ENCODE measurements at regions not wholly inside any gene's neighbourhood (a gene's known extent, or its start where the extent isn't known, plus 50 kb on each side); places are given as distances from the start of the nearest gene placed in this dataset.

DNA sequence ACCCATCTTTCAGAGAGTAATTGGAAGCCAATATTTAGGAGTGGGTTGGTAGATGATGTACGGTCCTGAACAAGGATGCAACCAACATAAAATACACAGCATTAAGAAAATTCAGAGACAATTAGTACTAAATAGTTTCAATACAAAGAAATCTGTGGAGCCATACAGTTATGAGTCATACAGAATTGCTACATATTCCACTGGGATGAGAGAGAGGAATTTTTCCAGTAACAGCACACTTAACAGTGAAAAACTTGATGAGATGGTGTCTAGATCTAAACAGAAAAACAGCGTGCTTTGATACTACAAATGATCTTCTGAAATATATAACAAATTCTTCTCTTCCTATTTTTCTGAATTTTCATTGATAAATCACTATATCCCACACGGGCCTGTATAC is 1999.3 kb upstream of the CDH9 start:
- no peak for TF ChIP-seq CTCF (IDR thresholded peaks at IDR 0.05; ENCODE audit: low read depth, low read length, missing control alignments)
- Histone ChIP-seq H3K4me3 (ENCODE audit: low read depth, low read length) (no peak overlapping the region), H3K27me3 (replicated peaks) (no peaks in the 10 kb centered on the region), H3K27ac (no peak overlapping the region), H3K36me3 (replicated peaks) (no peaks in the 10 kb centered on the region)
- DNase-seq: no peak
- in situ Hi-C loops (cut with HindIII; ENCODE audit: low pct_ligation_motif_present, low sequenced_read_pairs): no loop called here

DNA sequence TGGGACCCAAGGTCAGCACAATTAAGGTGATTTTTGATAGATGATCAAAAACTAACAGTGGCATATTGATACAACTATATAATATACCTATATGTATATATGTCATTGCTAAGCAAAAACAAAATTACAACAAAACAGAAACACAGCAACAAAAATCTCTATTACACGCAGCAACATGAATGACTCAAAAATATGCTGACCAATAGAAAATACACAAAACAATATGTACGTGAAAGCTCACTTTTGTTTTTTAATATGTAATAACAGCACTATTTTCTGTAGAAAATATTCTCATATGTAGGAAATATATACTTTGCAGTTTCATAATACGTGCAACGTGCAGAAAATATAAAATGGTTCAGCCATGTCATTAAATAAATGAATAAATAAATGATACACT is 1985.7 kb upstream of the CDH9 start:
- no peak overlapping the region for H3K27ac ChIP-seq
- no peak overlapping the region for H3K4me3 ChIP-seq (ENCODE audit: low read depth, low read length)
- DNase-seq: no peak
- H3K27me3 ChIP-seq (replicated peaks): no peaks in the 10 kb centered on the region
- H3K36me3 ChIP-seq (replicated peaks): no peaks in the 10 kb centered on the region
- in situ Hi-C loops (cut with HindIII; ENCODE audit: low pct_ligation_motif_present, low sequenced_read_pairs): no loop called here
- TF ChIP-seq CTCF (IDR thresholded peaks at IDR 0.05; ENCODE audit: low read depth, low read length, missing control alignments): no peak

DNA sequence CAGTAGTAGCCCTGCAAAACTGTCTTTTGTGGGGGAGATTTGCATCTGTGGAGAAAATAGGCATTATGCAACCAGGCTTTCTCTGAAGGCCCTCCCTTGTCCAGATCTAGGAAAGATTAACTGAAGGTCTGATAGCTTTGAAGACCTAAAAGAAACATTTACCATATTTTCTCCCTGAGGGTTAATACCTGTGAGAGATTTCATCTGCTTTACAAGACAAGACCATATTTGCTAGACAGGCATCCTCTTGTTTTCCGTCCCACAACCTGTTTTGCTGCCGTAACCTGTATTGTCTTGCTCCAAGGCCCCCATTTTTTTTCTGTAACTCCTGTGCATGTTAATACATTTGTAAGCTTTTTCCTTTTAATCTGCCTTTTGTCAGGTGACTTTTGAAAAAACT is 1985.2 kb upstream of the CDH9 start:
- no peaks in the 10 kb centered on the region for H3K36me3 ChIP-seq (replicated peaks)
- in situ Hi-C loops (cut with HindIII; ENCODE audit: low pct_ligation_motif_present, low sequenced_read_pairs): no loop called here

GRCh38 chr5:29017501-29017900 is 1979.1 kb upstream of the CDH9 start:
- Histone ChIP-seq H3K36me3 (replicated peaks) (no peaks in the 10 kb centered on the region), H3K27me3 (replicated peaks) (no peaks in the 10 kb centered on the region), H3K4me3 (ENCODE audit: low read depth, low read length) (no peak overlapping the region), H3K27ac (no peak overlapping the region)
- in situ Hi-C loops (cut with HindIII; ENCODE audit: low pct_ligation_motif_present, low sequenced_read_pairs): no loop called here
- no peak for TF ChIP-seq CTCF (IDR thresholded peaks at IDR 0.05; ENCODE audit: low read depth, low read length, missing control alignments)
- DNase-seq: no peak

More for the DNA sequence above, 1985.2 kb upstream of the CDH9 start:
- Histone ChIP-seq H3K27me3 (replicated peaks) (no peaks in the 10 kb centered on the region), H3K27ac (no peak overlapping the region), H3K4me3 (ENCODE audit: low read depth, low read length) (no peak overlapping the region)
- DNase-seq: no peak
- no peak for TF ChIP-seq CTCF (IDR thresholded peaks at IDR 0.05; ENCODE audit: low read depth, low read length, missing control alignments)

GRCh38 chr5:29016067-29016466 is 1977.7 kb upstream of the CDH9 start:
- no peak overlapping the region for H3K4me3 ChIP-seq (ENCODE audit: low read depth, low read length)
- no peaks in the 10 kb centered on the region for H3K36me3 ChIP-seq (replicated peaks)
- no peaks in the 10 kb centered on the region for H3K27me3 ChIP-seq (replicated peaks)
- H3K27ac ChIP-seq: no peak overlapping the region
- in situ Hi-C loops (cut with HindIII; ENCODE audit: low pct_ligation_motif_present, low sequenced_read_pairs): no loop called here
- no peak for DNase-seq
- no peak for TF ChIP-seq CTCF (IDR thresholded peaks at IDR 0.05; ENCODE audit: low read depth, low read length, missing control alignments)

GRCh38 chr5:29015523-29015922 is 1977.1 kb upstream of the CDH9 start:
- in situ Hi-C loops (cut with HindIII; ENCODE audit: low pct_ligation_motif_present, low sequenced_read_pairs): no loop called here
- DNase-seq: no peak
- H3K4me3 ChIP-seq (ENCODE audit: low read depth, low read length): no peak overlapping the region
- no peaks in the 10 kb centered on the region for H3K27me3 ChIP-seq (replicated peaks)
- H3K36me3 ChIP-seq (replicated peaks): no peaks in the 10 kb centered on the region
- TF ChIP-seq CTCF (IDR thresholded peaks at IDR 0.05; ENCODE audit: low read depth, low read length, missing control alignments): no peak
- H3K27ac ChIP-seq: no peak overlapping the region

Measured in brain microvascular endothelial cell (primary cell).